A673 (cell line): ENCODE measurements at regions not wholly inside any gene's neighbourhood (a gene's known extent, or its start where the extent isn't known, plus 50 kb on each side); places are given as distances from the start of the nearest gene placed in this dataset.

Source experiments
- BruUV-seq: library from RNA; stranded (reverse); fragments of 400-500 nt; replicated peaks from 2 replicates; lab custom pipeline; 2021; lab: Mats Ljungman, UMichigan
- CTCF ChIA-PET: fragments of 300-600 bp; sonication (Branson Sonifier 250); formaldehyde crosslinking; loops from one replicate; lab custom pipeline; 2022; ENCODE audit warnings: antibody characterized with exemption; lab: Charles Lee
- POLR2A ChIA-PET: fragments of 300-600 bp; sonication (Branson Sonifier 250); formaldehyde crosslinking; loops from one replicate; lab custom pipeline; 2022; ENCODE audit warnings: antibody characterized with exemption; ENCODE audit not compliant: low non-redundant PET; lab: Charles Lee
- DNase-seq: peaks from one replicate; pipeline ENCODE4 v3.0.0-alpha.2; 2015; ENCODE audit warnings: low spot score
- H3K27ac ChIP-seq: fragments of 200-600 bp; sonication (generic); 2 replicates; pipeline ENCODE4 v1.5.1; 2016; ENCODE audit warnings: mixed run types, low read depth, mild to moderate bottlenecking, mixed read lengths, antibody characterized with exemption, low read length; ENCODE audit not compliant: poor library complexity, severe bottlenecking
- H3K27me3 ChIP-seq: fragments of 200-600 bp; sonication (generic); replicated peaks from 2 replicates; pipeline ENCODE4 v1.6.1; 2017; ENCODE audit warnings: mixed run types, low read depth, mild to moderate bottlenecking, mixed read lengths, antibody characterized with exemption, low read length; ENCODE audit not compliant: insufficient read depth, poor library complexity
- H3K36me3 ChIP-seq: fragments of 200-600 bp; sonication (generic); 2 replicates; pipeline ENCODE4 v1.6.1; 2016; ENCODE audit warnings: mixed run types, mild to moderate bottlenecking, mixed read lengths, antibody characterized with exemption, low read length; ENCODE audit not compliant: insufficient read depth, poor library complexity, severe bottlenecking
- H3K4me1 ChIP-seq: fragments of 200-600 bp; sonication (generic); 2 replicates; pipeline ENCODE4 v1.6.1; 2017; ENCODE audit warnings: mixed run types, mild to moderate bottlenecking, mixed read lengths, antibody characterized with exemption, low read length; ENCODE audit not compliant: insufficient read depth, poor library complexity, severe bottlenecking
- H3K4me3 ChIP-seq: fragments of 200-600 bp; sonication (generic); 2 replicates; pipeline ENCODE4 v1.5.1; 2016; ENCODE audit warnings: low read depth, mixed run types, mild to moderate bottlenecking, mixed read lengths, low read length; ENCODE audit not compliant: poor library complexity, severe bottlenecking
- H3K9me3 ChIP-seq: fragments of 200-600 bp; sonication (generic); 2 replicates; pipeline ENCODE4 v1.6.1; 2016; ENCODE audit warnings: mixed run types, low read depth, mild to moderate bottlenecking, mixed read lengths, antibody characterized with exemption, low read length; ENCODE audit not compliant: poor library complexity, severe bottlenecking
- CTCF ChIP-seq: fragments of 300-800, 200-600 bp; sonication (generic); conservative IDR thresholded peaks from 2 replicates; pipeline ENCODE4 v1.5.1; 2017; ENCODE audit warnings: low read depth, mild to moderate bottlenecking, antibody characterized with exemption, low read length, moderate library complexity, mixed read lengths
- EZH2 ChIP-seq: fragments of 200-600 bp; sonication (generic); IDR thresholded peaks from 2 replicates; pipeline ENCODE4 v1.6.1; 2017; ENCODE audit warnings: borderline replicate concordance, low read depth, mild to moderate bottlenecking, mixed read lengths, antibody characterized with exemption, low read length; ENCODE audit not compliant: poor library complexity, severe bottlenecking
- intact Hi-C: fragments of 100-400 bp; cut with micrococcal nuclease; formaldehyde crosslinking; loops from one replicate; pipeline ENCODE4 v1.10.0; 2022; ENCODE audit not compliant: unreplicated experiment

GRCh38 chr21:14675774-14676530 lies 129.8 kb upstream of the SAMSN1 start:
- TF ChIP-seq EZH2, result no peak
- TF ChIP-seq CTCF, result no peak
- Histone ChIP-seq H3K27me3 (no peaks in the 10 kb centered on the region), H3K36me3 (no peaks in the 10 kb centered on the region), H3K4me1 (no peaks in the 10 kb centered on the region), H3K9me3 (no peaks in the 10 kb centered on the region), H3K4me3 (no peak overlapping the region), H3K27ac (no peak overlapping the region)
- intact Hi-C loops, result no loop called here
- POLR2A ChIA-PET, result no interaction called here
- CTCF ChIA-PET, result interaction anchor here (0.6 kb wide), 1 partner anchor 227 kb away, joined by 5 read pairs; no protein-coding TSS in a partner anchor
- DNase-seq, result no peak
- BruUV-seq, result no TSS peak

- TF ChIP-seq CTCF (no peak), EZH2 (no peak)
- BruUV-seq, result no TSS peak
- ChIA-PET CTCF (no interaction called here), POLR2A (no interaction called here)
- no peak for DNase-seq
- H3K4me1 ChIP-seq, result no peaks in the 10 kb centered on the region
- no peaks in the 10 kb centered on the region for H3K36me3 ChIP-seq
- H3K27me3 ChIP-seq, result no peaks in the 10 kb centered on the region
- H3K9me3 ChIP-seq, result no peaks in the 10 kb centered on the region
- H3K27ac ChIP-seq, result no peak overlapping the region
- no peak overlapping the region for H3K4me3 ChIP-seq
- intact Hi-C loops, result no loop called here
Observed at GRCh38 chr21:14673649-14674048, 127.5 kb upstream of the SAMSN1 start.

- intact Hi-C loops, result no loop called here
- H3K9me3 ChIP-seq, result no peaks in the 10 kb centered on the region
- DNase-seq, result no peak
- POLR2A ChIA-PET, result no interaction called here
- H3K27me3 ChIP-seq, result no peaks in the 10 kb centered on the region
- no peaks in the 10 kb centered on the region for H3K4me1 ChIP-seq
- TF ChIP-seq CTCF (no peak), EZH2 (no peak)
- H3K27ac ChIP-seq, result no peak overlapping the region
- no peaks in the 10 kb centered on the region for H3K36me3 ChIP-seq
- BruUV-seq, result no TSS peak
- H3K4me3 ChIP-seq, result no peak overlapping the region
- CTCF ChIA-PET, result no interaction called here
Observed at GRCh38 chr21:14672466-14672865, 126.4 kb upstream of the SAMSN1 start.
